ENCODE measurements at regions not wholly inside any gene's neighbourhood (a gene's known extent, or its start where the extent isn't known, plus 50 kb on each side); places are given as distances from the start of the nearest gene placed in this dataset.
"Not testable (repeated sequence)": the region's sequence is repeated elsewhere in the genome, so short reads cannot be mapped to it uniquely, and the experiment has no call there.

DNA sequence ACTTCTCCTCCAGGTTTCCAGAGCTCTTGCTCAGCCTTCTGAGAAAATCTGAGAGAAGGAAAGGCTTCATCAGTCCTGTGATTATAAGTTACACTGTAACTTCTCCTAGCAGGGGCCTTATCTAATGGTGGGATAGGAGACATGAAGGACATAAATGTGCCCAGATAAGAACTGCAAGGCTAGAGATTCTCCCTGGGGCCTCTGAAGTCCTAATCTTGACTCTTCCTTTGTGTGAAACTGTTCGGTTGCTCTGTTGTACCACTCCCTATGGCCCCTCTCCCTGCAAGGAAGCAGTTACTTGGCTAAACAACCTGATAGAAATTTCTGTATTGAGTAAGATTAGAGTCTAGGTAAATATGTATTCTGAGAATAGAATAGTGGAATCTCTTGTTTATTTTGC, 780.9 kb downstream of the ETS1 start:
- no peaks in the 10 kb centered on the region for H3K4me1 Mint-ChIP-seq
- H3K36me3 Mint-ChIP-seq (ENCODE audit: low read depth): no peaks in the 10 kb centered on the region
- H3K27ac Mint-ChIP-seq: no peak overlapping the region
- H3K9me3 Mint-ChIP-seq: no peaks in the 10 kb centered on the region
- intact Hi-C loops (cut with micrococcal nuclease): no loop called here
- DNase-seq: no peak
- H3K27me3 Mint-ChIP-seq: peaks cover 2% of the 10 kb centered on the region
- no peak overlapping the region for H3K4me3 Mint-ChIP-seq

DNA sequence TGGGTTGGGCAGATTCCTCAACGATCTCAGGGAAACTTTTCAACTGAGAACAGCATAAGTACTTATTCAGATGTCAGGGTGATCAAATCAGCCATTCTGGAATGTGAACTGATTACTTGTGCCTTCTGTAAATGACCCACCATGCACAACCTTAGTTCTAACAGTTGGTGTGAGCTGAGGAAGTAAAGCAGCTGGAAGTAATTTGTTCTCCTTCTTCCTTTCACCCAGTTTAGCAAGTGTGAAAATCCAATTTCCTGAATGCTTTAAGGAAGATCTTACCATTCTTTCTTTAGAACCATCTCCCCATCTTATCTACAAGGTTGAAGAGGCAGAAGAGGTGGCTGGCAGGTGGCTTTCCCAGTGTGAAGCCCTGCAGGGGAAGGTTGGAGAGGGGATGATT, 781.6 kb downstream of the ETS1 start:
- DNase-seq: no peak
- Mint-ChIP-seq H3K36me3 (ENCODE audit: low read depth) (no peaks in the 10 kb centered on the region), H3K4me1 (no peaks in the 10 kb centered on the region), H3K9me3 (no peaks in the 10 kb centered on the region), H3K27ac (no peak overlapping the region), H3K27me3 (peaks cover 3% of the 10 kb centered on the region), H3K4me3 (no peak overlapping the region)
- intact Hi-C loops (cut with micrococcal nuclease): no loop called here

DNA sequence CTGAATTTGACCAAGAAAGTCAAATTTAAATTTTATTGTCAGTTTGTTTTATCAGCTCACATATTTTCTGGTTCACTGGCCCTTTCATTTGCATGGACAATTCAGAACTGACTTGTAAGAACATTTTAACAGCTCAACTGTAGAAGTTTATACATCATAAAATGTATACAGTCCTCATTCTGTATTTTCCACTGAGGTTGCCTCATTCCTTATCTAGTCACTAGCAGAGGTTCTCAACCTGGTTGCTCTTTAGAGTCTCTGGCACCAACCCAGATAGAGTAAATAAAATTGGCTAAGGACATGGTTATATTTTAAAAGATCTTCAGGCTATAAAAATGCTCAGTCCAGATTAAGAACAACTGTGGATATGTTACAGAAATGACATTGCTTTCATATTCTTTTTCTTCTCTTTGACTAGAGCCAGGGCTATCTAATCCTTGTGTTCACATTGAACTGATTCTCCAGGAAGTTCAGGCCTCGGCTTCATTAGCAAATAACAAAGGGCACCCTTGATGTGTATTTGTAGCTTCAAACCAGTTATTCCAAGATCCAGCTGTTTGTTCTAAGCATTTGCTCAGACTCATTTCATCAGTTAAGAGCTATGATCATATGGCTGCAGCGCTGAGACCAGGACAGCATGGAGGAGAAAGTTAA, 782.5 kb downstream of the ETS1 start:
- H3K27ac Mint-ChIP-seq: no peak overlapping the region
- H3K4me1 Mint-ChIP-seq: no peaks in the 10 kb centered on the region
- DNase-seq: no peak
- peaks cover 3% of the 10 kb centered on the region for H3K27me3 Mint-ChIP-seq
- intact Hi-C loops (cut with micrococcal nuclease): no loop called here
- no peaks in the 10 kb centered on the region for H3K9me3 Mint-ChIP-seq
- H3K4me3 Mint-ChIP-seq: no peak overlapping the region
- no peaks in the 10 kb centered on the region for H3K36me3 Mint-ChIP-seq (ENCODE audit: low read depth)

DNA sequence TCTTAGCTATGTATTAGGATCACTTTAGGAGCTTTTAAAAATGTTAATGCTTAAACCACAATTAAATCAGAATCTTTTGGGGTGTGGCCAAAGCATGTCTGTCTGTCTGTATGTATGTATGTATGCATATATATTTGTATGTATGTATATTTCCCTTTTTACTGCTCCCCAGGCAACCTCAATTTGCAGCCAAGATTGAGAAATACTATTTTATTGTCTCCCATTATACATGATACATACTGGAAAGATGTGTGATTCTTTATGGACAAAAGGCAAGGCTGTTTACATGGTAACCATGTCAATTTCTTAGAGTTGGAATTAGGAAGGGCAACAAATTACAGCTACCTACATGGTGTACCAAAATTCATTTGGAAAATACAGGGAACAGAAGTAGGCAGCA, 783.6 kb downstream of the ETS1 start:
- H3K4me3 Mint-ChIP-seq: no peak overlapping the region
- no peaks in the 10 kb centered on the region for H3K36me3 Mint-ChIP-seq (ENCODE audit: low read depth)
- peak; percentile 1 for DNase-seq
- H3K27me3 Mint-ChIP-seq: peaks cover 2% of the 10 kb centered on the region
- intact Hi-C loops (cut with micrococcal nuclease): no loop called here
- H3K4me1 Mint-ChIP-seq: no peaks in the 10 kb centered on the region
- no peaks in the 10 kb centered on the region for H3K9me3 Mint-ChIP-seq
- no peak overlapping the region for H3K27ac Mint-ChIP-seq

DNA sequence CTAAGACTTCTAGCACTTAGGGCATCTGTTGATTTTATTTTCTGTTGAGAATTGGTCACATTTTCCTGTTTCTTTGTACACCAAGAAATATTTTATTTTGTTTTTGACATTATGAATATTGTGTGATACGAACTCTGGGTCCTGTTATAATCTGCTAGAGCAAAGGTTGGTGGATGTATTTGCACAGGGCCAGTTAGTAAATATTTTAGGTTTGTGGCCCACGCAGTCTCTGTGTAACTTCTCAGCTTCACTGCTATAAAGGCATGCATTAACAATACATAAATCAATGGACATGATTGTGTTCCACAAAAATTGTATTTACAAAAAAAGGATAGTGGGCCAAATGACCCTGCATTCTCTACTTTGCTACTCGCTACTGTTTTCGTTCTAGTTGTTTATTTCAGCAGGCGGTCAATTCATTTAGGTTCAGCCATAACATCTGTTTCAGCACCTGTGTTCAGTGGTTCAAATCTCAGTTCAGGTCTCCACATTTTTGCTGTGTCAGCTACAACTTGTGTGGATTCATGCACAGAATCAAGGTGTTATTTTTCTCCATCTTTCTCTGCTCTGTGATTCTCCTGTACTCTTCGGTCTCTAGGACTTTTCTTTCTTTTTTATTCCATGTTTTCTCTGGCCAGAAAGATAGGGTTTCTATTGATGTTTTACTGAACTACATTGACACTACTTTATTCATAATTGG, 786.2 kb downstream of the ETS1 start:
- Mint-ChIP-seq H3K4me1 (no peaks in the 10 kb centered on the region), H3K27ac (no peak overlapping the region), H3K4me3 (no peak overlapping the region), H3K27me3 (peaks cover 2% of the 10 kb centered on the region), H3K36me3 (ENCODE audit: low read depth) (no peaks in the 10 kb centered on the region), H3K9me3 (no peaks in the 10 kb centered on the region)
- DNase-seq: no peak
- intact Hi-C loops (cut with micrococcal nuclease): no loop called here

DNA sequence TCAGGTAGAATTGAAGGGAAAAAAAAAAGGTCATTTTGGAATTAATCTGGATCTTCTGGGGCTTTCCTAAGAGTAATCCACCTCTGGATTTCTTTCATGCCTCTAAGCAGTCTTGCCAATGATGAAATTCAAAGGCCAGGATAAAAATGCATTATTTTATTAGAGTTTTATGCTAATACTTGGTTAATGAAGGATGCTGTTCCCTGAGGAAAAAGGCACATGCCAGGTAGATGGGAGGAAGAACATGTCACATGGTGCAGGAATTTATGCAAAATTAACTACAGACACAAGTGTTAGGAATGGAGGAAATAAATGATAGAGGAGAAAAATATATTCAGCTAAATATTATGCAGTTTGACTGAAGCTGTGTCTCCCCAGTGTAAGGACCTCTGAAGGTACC, 792.0 kb downstream of the ETS1 start:
- DNase-seq: peak; percentile 2
- intact Hi-C loops (cut with micrococcal nuclease): no loop called here
- Mint-ChIP-seq H3K27me3 (no peaks in the 10 kb centered on the region), H3K27ac (no peak overlapping the region), H3K36me3 (ENCODE audit: low read depth) (no peaks in the 10 kb centered on the region), H3K9me3 (no peaks in the 10 kb centered on the region), H3K4me1 (no peaks in the 10 kb centered on the region), H3K4me3 (no peak overlapping the region)

DNA sequence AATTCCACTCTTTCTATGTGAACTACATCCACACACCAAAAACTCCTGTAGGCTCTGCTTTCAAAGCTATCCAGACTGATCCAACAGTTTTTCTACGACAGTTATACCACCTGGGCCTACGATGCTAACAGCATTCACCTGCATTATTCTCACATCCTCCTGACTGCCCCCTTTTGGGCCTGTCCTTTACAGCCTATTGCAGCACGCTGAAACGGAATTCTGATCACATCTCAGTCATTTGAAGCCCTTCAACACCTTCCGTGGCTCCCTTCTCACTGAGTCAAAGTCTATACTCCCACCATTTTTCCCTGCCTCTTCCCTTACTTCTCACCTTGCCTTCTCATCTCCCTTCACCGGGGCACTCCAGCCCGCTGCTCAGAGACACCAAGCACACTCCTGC, 791.3 kb upstream of the KIRREL3 start:
- H3K4me1 Mint-ChIP-seq: no peaks in the 10 kb centered on the region
- H3K27ac Mint-ChIP-seq: no peak overlapping the region
- no peak for DNase-seq
- intact Hi-C loops (cut with micrococcal nuclease): no loop called here
- H3K36me3 Mint-ChIP-seq (ENCODE audit: low read depth): no peaks in the 10 kb centered on the region
- H3K4me3 Mint-ChIP-seq: no peak overlapping the region
- no peaks in the 10 kb centered on the region for H3K9me3 Mint-ChIP-seq
- H3K27me3 Mint-ChIP-seq: no peaks in the 10 kb centered on the region

DNA sequence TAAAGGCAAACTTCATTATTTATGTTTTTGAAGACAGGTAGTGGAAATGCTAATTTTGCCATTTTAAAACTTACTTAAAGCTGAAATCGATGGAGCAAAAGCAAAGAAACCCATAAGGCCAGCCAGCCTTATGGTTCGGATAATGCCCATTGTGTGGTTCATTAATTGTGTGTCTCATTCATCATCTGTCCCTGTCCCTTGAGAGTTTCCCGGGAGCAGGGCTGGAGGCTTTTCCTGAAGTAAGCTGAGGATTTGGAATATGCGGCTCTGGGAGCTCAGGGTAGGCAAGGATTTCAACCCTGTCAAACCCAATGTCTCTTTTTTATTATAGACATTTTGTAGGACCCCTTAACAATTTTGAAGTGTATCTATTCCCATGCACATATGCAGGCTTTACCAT, 790.0 kb upstream of the KIRREL3 start:
- Mint-ChIP-seq H3K4me1 (no peaks in the 10 kb centered on the region), H3K9me3 (no peaks in the 10 kb centered on the region), H3K27ac (no peak overlapping the region), H3K27me3 (no peaks in the 10 kb centered on the region), H3K36me3 (ENCODE audit: low read depth) (no peaks in the 10 kb centered on the region), H3K4me3 (no peak overlapping the region)
- intact Hi-C loops (cut with micrococcal nuclease): no loop called here
- no peak for DNase-seq

DNA sequence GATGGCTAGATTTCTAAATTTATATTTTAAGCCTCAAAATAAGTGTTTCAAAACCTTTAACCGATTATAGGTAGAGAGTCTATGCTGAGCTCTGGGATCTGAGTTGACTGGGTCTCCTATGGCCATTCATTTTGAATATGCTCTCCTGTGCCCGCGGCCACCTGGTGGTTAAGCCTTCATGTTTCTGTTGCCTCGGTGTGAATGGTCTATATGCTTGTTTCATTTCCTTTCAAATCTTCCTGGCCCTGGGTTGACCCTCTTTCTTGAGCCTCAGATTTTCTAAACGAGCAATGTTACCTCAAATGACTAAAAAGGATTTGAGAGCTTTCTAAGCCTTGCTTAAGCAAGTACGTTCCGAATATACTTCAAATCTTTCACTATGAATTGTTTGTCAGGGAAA, 789.4 kb upstream of the KIRREL3 start:
- Mint-ChIP-seq H3K36me3 (ENCODE audit: low read depth) (no peaks in the 10 kb centered on the region), H3K4me3 (no peak overlapping the region), H3K9me3 (no peaks in the 10 kb centered on the region), H3K27ac (no peak overlapping the region), H3K27me3 (no peaks in the 10 kb centered on the region), H3K4me1 (no peaks in the 10 kb centered on the region)
- DNase-seq: no peak
- intact Hi-C loops (cut with micrococcal nuclease): no loop called here

DNA sequence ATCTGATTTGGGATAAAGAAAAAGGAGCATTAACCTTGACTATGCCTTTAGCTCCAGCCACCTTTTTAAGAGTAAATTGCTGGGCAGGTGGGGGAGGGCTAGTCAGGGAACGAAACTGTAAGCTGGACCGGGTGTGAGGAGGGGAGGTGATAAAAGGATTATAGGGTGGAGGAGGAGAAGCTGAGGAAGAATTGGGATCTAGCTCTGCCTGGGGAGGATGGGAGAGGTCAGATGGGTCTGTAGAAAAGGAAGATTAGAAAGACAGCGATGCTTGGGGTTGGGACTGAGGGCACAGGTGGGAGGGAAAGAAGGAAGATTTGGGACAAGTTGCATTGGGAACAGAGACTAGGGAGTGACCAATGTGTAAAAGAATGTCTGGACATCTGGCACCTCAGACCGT, 772.4 kb upstream of the KIRREL3 start:
- H3K36me3 Mint-ChIP-seq (ENCODE audit: low read depth); H3K4me3 Mint-ChIP-seq; H3K4me1 Mint-ChIP-seq; intact Hi-C loops (cut with micrococcal nuclease); H3K27ac Mint-ChIP-seq; H3K27me3 Mint-ChIP-seq; H3K9me3 Mint-ChIP-seq; DNase-seq: not testable (repeated sequence)

DNA sequence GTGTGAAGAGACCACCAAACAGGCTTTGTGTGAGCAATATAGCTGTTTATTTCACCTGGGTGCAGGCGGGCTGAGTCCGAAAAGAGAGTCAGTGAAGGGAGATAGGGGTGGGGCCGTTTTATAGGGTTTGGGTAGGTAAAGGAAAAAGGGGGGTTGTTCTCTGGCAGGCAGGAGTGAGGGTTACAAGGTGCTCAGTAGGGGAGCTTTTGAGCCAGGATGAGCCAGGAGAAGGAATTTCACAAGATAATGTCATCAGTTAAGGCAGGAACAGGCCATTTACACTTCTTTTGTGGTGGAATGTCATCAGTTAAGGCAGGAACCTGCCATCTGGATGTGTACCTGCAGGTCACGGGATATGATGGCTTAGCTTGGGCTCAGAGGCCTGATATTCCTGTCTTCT, 768.4 kb upstream of the KIRREL3 start:
- H3K4me3 Mint-ChIP-seq; intact Hi-C loops (cut with micrococcal nuclease); H3K27ac Mint-ChIP-seq; DNase-seq; H3K9me3 Mint-ChIP-seq; H3K4me1 Mint-ChIP-seq; H3K27me3 Mint-ChIP-seq; H3K36me3 Mint-ChIP-seq (ENCODE audit: low read depth): not testable (repeated sequence)

DNA sequence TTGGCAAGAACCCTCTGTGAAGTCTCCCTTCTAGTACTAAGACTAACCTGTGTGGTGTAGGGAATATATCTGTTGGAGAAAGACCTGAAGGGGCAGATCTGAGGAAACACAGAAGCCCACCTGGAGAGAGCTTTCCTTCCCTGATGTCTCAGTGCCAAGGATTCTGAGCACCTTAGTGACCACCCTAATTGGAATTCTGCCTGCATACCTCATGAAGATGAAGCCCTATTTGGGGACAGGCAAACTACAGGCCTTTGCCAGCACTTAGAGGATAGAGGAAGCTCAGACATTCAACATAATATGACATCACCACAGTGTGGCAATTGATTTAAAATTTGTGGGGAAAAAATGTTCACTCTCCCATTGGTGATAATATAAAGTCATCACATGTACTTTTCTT, 766.2 kb upstream of the KIRREL3 start:
- DNase-seq: no peak
- no peaks in the 10 kb centered on the region for H3K4me1 Mint-ChIP-seq
- no peak overlapping the region for H3K4me3 Mint-ChIP-seq
- intact Hi-C loops (cut with micrococcal nuclease): no loop called here
- H3K36me3 Mint-ChIP-seq (ENCODE audit: low read depth): no peaks in the 10 kb centered on the region
- H3K27ac Mint-ChIP-seq: no peak overlapping the region
- H3K9me3 Mint-ChIP-seq: no peaks in the 10 kb centered on the region
- no peaks in the 10 kb centered on the region for H3K27me3 Mint-ChIP-seq

DNA sequence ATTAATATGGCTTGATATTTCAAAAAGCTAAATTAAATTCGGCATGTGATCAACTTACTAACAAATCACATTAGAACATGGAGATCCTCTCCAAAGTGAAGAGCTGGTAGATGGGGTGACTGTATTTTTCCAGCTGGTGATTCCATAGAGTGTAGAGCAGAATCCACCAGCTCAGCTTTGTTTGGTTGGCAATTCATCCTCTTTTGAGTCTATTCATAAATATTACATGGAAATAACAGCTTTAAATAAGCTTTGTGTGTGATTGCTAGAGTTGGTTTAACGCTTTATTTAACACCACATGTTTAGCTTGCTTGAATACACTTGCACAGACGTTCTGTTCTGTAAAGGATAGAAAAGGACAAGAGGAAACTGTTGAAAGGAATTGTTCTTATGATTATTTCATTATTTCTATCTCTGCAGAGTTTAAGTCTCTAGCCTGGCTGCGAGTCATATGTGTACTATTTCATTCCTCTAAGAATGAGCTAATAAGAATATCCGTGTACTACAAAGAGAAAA, 738.3 kb upstream of the KIRREL3 start:
- no peaks in the 10 kb centered on the region for H3K9me3 Mint-ChIP-seq
- no peaks in the 10 kb centered on the region for H3K27me3 Mint-ChIP-seq
- no peak overlapping the region for H3K27ac Mint-ChIP-seq
- H3K4me3 Mint-ChIP-seq: no peak overlapping the region
- H3K36me3 Mint-ChIP-seq (ENCODE audit: low read depth): no peaks in the 10 kb centered on the region
- DNase-seq: no peak
- intact Hi-C loops (cut with micrococcal nuclease): no loop called here
- H3K4me1 Mint-ChIP-seq: no peaks in the 10 kb centered on the region

DNA sequence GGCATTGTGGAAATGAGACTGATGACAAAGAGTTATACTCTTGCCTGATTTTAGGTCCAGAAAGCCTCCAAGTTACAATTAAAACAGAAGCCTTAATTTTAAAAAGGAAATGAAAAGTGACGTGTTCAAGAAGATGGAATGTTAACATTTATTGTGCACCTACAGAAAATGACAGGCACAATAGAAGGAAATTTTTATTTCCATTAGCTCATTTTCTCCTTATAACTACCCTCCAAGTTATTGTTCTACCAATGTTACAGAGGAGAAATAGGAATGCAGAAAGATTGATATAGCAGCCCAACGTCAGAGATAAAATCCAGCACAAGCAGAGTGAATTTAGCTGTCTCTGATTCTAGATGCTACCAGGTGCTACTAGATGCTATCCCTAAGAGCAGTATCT, 736.9 kb upstream of the KIRREL3 start:
- no peaks in the 10 kb centered on the region for H3K4me1 Mint-ChIP-seq

DNA sequence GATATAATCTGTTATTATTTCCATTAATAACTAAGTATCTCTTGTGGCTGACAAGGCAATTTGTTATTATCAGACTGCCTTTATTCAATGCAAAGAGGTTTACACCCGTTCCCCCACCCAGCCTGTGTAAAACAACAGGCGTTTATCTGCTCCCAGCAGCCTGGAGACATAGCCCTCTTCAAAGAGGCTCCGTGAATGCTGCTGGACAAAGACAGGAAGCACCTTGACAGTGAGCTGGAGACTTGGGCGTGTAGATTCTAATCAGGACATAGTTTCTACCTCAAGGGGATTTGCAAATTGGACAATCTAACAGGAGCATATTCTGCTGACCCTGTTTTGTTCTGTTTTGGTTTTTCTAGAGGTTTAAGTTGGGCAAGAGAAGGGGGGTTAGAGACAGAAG, 733.0 kb upstream of the KIRREL3 start:
- Mint-ChIP-seq H3K36me3 (ENCODE audit: low read depth) (no peaks in the 10 kb centered on the region), H3K27ac (no peak overlapping the region), H3K4me1 (no peaks in the 10 kb centered on the region), H3K27me3 (peaks cover 2% of the 10 kb centered on the region), H3K9me3 (no peaks in the 10 kb centered on the region), H3K4me3 (no peak overlapping the region)
- intact Hi-C loops (cut with micrococcal nuclease): no loop called here
- DNase-seq: no peak

More for the DNA sequence above, 736.9 kb upstream of the KIRREL3 start:
- DNase-seq: no peak
- Mint-ChIP-seq H3K27ac (no peak overlapping the region), H3K9me3 (no peaks in the 10 kb centered on the region), H3K27me3 (peaks cover 2% of the 10 kb centered on the region), H3K4me3 (no peak overlapping the region), H3K36me3 (ENCODE audit: low read depth) (no peaks in the 10 kb centered on the region)
- intact Hi-C loops (cut with micrococcal nuclease): no loop called here

Measured in activated CD4-positive, alpha-beta T cell treated with anti-CD3 and anti-CD28 coated beads, Interleukin-2, amount 10 ng/mL, durations not matched to agents 24 days and 14 days (primary cell).